Stimulated activated CD4-positive, alpha-beta T cell treated with anti-CD3 and anti-CD28 coated beads, Interleukin-2, amount 100 ng/mL, for 24 hours (primary cell): ENCODE measurements at regions not wholly inside any gene's neighbourhood (a gene's known extent, or its start where the extent isn't known, plus 50 kb on each side); places are given as distances from the start of the nearest gene placed in this dataset.

Experiments
- DNase-seq, 2 donors: peaks; one replicate each; pipeline ENCODE4 v3.0.0-alpha.2; 2020

DNA sequence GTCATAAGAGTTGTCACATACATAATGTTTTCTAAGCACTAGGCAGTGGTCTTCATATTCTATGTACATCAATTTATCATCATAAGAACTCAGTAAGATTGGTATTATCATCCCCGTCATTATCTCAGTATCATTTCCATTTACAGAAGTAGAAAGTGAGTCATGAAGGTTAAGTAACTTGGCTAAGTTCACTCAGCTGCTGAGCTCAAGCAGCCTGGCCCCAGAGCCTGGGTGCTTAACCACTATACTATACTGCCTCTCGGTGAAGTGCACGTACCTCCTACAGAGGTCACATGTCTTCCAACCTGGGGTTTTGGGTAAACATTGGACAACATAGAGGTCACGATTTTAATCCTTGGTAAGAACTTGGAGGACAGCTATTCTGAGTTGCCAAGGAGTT, 161.5 kb upstream of the GATB start:
- peak in 1 of 2 donors; percentile 2 for DNase-seq

DNA sequence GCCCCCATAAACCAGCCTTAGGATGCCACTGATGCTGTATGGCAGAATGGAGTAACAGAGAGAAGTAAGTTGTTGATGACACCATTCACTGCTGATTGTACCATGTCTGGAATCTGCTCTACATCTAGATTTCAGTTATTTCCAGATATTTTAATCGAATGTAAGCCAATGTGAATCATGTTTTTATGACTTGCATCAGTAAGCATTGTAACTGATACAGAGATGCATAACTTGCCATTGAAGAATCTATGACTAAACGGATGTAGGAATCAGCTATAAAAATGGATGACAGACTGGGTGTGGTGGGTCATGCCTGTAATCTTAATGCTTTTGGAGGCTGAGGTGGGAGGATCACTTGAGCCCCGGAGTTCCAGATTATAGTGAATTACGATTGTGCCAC, 161.0 kb upstream of the GATB start:
- DNase-seq, result no peak

DNA sequence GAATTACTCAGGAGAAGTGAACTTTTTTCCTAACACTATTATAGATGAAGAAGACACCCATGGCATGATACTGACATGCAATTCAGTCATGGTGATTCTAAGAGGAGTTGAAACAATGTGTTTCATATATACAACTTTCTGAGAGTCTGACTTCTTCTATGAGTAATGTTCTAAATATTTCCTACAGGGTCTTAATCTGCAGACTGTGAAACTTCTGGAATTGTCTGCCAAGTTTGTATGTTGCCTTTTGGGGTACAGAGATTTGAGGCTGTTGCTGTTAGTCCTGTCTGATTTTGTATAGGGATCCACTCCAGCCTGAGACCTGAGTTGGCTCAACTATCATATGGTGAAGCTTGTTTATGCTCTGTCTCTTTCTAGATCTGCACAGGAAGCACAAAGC, 160.6 kb upstream of the GATB start:
- DNase-seq, result no peak

DNA sequence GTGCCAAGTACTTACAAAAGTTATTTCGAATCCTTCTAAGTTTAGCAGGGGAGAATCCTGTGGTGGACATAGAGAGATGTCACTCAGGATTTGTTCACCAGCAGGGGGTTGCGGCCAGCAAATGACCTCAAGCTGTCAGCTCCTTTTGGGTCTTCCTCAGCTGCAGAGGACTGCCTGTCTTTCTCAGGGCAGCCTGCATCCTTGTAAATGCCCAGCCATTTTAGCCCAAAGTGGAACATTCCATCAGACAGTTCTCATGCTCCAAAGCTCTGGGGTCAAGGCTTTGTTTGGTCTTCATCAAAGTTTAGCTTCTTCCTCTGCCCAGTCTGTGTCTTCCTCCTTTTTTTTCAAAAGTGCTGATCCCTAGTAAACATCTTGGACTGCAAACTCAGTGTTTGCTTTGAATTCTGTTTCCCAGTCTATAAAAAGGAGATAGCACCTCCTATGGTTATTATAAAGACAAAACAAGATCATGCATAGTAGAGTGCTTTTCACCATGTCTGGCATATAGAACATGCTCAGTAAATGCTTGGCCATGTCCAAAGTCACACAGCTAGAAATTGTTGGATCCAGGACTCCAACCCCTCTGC, 156.4 kb upstream of the GATB start:
- no peak for DNase-seq

DNA sequence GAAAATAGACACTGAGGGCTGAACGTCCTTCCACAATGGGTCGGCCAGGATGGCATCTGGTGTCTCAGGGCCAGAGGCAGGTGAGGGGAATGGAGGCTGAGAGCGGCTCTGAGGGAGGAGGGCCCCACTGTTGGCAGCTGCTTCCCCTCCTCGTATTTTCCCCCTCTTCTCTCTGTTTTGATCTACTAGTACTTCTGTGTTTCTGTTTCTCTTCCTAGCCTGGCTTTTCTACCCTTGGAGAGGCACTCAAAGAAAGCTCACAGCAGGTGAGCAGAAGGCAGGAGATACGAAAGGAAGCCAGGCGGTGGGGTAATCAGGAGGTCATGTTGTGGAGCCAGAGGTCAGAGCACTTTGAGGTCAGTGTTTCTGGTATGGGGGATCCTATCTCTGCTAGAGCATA, 151.8 kb upstream of the GATB start:
- no peak for DNase-seq

DNA sequence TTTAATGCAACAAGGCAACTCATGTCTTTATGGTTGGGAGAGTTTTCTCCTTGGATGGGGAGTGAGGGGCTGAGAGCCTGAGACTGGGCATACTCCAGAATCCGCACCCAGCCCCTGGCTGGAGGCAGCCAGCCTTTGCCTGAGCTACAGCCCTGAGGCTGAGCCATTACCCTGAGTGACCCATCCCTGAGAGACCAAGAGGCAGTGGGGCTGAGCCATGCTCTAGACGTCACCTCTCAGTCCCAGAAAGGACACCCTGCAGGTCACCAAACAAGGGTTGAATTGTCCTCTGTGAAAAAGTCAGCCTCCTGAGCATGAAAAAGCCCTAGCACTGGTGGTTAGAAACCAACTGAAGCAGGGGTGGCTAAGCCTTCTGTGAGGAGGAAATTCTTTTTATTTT, 151.2 kb upstream of the GATB start:
- no peak for DNase-seq

DNA sequence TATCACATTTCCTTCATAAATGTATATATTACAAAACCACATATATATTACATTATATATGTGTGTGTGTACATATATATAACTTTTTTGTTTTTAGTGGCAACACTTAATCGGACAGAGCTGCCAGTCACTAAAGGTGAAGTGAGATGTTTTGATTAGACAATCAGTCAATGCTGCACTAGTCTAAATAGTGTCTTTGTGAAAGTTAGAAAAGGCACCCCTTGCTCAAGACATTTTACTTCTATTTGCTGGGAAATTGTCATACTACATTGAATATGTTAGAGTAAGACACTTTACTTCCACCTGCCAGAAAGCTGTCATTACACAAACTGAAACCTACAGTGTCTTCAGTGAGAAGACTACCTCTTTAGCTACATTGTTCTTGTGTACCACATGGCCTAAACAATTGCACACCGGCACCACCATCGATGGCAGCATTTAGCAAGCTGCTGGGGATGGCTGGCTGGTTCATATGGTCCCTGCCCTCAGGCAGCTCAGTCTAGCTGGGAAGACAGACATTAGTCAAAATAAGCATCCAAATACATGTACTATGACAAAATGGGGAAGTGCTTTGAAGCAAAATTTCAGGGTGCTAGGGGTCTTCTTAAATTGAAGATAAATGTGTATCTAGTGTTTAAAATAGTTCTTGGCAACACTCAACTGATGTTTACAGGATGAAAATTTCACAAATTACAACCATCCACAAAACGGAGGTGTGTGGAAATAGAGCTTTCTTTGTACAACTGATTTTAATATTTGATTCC, 148.1 kb upstream of the GATB start:
- no peak for DNase-seq

DNA sequence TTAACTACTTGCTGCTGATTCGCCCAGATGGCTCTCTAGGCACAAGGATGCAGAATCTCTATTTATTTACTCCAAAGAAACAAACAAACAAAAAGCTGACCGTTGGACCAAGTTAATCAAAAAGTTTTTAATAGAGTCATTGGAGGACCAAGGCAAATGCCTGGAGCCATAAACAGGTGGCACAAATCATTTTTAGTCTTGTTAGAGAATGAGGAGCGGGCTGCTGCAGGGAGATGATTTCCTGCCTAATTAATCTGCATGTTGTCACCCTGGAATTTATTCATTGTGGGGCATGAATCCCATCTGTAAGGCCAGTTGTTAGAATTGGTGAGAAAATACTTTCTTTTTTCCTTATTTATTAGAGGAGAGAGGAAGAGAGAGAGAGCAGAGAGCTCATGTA, 147.4 kb upstream of the GATB start:
- DNase-seq, result no peak

DNA sequence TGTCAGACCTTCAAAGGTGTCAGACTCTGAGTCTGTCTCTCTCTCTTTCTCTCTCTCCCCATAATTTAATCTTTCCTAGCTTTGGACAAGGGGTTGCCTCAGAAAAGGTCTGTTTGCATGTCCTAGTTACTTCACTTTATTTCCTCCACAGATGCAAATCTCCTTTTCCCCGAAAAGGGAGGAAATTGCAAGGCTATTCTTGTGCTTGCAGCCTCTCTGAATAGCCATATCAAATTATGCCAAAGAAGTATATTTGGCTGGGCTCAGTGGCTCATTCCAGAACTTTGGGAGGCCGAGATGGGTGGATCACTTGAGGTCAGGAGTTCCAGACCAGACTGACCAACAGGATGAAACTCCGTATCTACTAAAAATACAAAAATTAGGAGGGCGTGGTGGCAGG, 145.6 kb upstream of the GATB start:
- DNase-seq, result no peak

DNA sequence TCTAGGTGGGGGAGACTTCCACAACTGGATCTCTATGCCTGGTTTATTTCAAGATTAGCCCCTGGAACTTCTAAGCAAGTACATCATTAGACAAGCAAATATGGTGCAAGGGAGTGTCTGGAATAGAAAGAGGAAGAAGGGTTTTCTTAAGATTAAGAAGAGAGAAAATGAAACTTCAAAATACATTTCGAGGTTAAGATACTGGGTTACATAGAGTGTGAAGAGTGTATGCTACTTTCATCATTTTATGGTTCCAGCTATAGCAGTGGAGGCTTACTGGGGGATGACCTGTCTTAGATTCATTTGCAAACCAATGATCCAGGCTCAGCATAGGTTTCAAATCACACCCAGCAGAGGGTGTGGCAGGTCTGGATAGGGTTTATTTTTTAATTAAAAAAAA, 144.4 kb upstream of the GATB start:
- no peak for DNase-seq

DNA sequence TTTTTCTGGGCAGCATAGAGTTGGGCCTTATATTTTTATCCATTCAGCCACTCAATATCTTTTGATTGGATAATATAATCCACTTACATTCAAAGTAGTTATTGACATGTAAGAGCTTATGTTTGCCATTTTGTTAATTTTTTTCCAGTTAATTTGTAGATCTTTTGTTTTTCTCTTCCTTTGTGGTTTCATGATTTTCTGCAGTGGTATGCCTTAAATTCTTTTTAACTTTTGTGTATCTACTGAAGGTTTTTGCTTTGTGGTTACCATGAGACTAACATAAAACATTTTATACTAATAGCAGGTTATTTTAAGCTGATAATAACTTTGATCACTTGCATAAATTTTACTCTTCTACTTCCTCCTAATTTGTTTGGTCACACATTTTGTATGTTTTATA, 140.8 kb upstream of the GATB start:
- DNase-seq, result no peak

DNA sequence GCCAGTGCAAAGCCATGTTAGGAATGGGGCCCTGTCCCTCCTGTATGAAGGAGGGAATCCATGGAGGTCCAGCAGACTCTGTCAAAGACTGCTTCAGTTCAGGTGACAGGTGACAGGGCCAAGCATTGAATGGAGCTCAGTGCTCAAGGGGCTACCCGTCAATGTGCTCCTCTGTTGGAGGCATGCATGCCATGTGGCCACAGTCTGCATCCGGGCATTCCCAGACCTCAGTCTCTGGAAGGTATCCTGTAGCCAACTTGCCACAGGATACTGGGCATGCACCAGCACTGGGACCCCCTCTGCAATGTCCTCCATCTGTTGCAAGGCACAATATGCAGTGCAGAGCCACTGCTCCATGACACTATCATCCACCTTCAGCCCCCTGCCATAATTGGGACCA, 136.1 kb upstream of the GATB start:
- no peak for DNase-seq

DNA sequence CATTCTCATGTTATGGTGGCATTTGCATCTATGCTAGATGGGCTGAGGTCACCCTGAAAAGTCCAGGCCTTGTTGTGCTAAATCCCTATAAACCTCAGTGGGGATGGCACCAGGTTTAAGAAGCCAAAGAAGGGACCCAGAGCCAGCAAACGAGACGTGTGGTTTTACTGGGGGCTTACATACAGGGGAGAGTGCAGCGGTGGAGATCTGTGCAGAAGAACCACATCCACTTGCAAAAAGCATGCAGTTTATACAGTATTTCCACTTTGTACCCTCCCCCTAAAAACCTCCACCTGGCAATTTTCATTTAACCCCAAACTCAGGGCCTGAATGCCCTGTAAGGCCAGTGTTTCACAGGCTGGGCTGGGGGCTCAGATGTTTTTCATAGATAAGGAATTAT, 134.9 kb upstream of the GATB start:
- DNase-seq, result no peak

DNA sequence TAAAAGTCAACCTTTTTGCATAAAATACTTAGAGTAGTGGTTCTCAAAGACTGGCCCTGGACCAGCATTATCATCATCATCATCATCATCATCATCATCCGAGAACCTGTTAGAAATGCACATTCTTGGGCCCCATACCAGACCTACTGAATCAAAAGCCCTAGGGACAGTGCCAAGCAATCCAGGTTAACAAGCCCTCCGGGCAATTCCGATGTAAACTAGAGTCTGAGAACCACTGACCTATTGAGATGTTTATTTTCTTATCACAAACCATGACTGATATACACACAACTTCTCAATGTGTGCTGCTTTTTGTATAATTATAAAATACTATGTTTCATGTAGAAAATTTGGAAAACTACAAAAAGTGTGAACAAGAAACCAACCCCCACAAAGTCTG, 133.4 kb upstream of the GATB start:
- no peak for DNase-seq

DNA sequence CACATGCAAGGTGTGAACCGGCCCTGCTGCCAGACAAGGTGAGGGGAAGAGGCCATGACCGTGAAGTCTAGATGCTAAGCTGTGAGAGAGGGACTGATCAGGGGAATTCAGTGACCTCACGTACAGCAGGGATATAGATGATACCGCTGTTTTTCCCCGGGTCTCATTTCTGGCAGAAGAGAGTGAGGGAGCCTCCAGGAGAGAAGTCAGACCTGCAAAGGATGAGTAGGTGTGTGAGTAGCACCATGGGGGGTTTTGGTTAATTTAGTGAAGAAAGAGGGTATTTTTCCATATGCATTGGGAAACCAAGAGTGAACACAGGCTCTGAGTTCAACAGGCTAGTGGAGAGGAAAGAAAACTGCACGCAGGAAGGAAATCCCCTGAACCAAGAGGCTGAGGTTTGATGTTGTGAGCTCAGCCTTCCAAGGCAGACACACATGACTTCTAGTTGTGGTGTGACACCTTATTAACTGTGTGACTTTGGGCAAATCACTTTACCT, 127.6 kb upstream of the GATB start:
- DNase-seq, result no peak

DNA sequence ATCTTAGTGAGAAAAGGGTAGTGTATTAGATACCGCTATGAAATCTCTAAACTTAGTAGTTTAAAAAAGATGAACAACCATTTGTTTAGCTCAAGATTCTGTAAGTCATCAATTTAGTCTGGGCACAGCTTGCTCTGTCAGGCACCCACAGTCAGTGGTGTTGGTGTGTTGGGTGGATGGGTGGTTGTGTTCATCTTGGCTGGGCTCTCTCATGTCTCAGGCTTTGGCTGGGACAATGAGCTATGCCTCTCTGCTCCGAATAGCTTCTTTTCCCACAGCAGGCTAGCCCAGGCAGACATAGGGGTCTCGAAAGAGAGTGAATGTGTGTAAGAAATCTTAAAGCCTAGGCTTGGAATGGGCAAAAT, 127.0 kb upstream of the GATB start:
- DNase-seq, result no peak

DNA sequence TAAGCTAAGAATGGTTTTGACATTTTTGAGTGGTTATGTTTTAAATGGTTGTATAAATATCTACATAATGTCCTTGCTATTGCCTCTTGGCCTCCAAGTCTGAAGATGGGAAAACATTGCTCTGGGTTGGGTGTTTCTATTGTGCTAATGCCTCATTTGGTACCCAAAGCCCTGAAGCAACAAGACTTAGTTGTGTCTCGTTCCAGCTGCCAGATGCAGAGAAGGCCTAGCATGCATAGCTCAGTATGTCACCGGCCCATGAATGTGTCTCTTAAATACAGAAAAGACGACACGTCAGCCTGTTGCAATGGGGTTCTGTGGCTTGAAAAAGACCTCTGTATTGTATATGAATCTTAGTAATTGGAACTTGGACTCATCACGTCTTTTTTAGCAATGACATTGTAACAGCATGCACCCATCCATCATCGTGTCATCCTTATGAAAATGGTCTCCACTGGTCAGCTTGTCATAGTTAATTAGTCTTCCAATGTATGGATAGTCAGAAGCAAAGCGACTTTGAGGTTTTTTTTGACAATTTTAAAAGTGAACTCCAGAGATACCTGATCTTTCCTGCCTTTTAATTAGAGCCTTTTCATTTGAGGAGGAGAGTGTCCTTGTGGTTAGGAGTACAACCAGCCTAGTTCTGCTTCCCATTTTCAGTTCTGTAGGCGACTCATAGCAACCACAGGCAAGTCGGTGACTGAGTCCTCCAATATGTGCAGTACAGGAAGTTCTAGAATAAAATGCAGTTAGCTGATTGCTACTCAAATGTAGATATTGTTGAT, 126.4 kb upstream of the GATB start:
- DNase-seq, result no peak

DNA sequence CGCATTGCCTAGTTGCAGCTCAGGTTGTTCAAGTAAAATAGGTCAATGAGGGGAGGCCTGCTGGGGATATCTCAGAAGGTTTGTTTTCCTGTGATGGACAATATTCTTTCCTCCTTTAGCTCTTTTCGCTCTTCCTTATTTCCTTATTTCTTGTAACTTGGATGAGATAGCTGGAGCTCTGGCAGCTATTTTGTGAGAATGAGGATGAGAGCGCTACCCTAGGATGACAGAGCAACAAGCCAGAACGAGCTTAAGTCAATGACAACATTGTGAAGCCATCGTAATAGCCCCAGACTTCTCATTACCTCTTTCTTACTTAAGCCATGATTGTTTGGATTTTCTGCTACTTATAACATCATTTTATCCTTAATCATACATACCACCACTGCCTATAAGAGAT, 124.3 kb upstream of the GATB start:
- no peak for DNase-seq

DNA sequence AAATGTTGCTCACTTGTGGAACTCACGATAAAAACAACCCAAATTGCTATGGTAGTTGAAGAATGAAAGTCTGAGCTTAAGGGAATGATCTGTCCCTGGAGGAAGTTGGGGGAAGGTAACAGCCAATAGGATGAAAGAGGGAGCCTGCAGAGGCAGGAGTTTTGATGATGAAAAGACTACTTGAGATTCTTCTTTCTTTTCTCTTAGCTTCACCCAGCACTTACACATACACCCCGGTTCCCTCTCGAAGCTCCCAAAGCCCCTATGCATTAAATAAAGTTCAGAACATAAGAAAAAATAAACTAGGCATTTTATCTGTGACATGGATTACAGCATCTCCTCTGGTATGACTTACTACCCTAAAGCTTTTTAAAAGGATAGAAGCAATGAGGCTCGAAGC, 122.9 kb upstream of the GATB start:
- DNase-seq, result no peak

DNA sequence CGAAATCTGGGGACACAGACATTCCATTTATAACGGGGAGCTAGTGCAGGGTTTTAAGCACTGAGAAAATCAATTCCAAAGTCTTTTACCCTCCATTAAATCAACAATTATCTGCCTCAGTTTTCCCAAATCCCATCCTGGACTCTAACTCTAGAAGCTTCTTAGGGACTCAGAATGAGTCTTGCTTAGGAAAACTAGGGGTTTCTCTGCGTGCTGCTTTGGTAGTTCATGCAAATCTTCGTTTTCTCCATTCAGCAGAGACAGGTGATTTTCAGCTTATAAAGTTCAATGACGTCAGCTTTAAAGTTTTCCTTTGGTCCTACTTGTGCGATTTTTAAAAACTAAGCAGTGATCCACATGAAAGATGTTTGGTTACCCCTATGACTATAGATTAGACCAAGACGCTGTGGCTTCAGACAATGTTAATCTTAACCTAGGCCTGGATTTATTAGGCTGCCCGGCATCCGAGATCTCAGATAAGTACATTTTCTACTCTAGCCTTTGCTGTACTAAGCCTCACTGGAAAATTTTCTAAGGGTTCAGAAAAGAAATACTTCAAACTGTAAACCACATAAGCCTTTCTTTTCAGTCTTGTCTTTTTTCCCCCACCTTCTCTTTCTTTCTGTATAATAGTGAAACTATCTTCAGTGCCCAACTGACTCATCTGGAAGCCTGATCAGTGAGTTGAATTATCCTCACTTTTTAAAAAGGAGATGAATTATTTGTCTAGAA, 121.4 kb upstream of the GATB start:
- DNase-seq, result no peak

DNA sequence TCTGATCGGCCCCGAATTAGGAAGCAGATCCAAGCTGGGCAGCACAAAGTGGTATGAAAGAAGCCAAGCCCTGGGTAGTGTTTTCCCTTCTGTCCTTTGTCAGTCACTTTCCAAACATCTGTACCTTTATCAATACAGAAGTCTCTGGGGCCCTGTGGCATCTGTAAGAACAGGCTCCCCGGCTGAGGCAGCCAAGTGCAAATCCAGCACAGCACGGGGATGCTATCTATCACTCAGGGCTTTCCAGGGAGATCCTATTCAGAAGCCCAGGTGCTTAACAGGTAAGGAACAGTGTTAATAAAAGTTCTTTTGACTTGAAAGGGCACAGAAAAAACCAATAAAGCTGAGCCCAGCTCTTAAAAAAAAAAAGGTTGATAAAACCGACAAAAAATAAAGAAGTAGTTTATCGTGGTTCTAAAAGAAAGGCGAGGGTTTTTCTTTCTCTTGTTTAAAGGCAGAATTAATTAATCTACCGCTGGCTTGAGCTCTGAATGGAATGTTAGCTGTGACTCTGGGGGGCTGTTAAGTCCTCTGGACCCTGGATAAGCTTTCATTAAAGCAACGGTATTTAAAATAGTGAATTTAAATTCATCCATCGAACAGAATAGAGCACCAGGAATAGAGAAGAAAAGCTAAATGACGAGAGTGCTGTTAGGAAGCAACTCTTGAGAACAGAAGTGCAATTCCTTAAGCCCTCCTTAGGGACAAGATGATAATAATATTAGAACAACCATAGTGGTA, 119.1 kb upstream of the GATB start:
- no peak for DNase-seq

DNA sequence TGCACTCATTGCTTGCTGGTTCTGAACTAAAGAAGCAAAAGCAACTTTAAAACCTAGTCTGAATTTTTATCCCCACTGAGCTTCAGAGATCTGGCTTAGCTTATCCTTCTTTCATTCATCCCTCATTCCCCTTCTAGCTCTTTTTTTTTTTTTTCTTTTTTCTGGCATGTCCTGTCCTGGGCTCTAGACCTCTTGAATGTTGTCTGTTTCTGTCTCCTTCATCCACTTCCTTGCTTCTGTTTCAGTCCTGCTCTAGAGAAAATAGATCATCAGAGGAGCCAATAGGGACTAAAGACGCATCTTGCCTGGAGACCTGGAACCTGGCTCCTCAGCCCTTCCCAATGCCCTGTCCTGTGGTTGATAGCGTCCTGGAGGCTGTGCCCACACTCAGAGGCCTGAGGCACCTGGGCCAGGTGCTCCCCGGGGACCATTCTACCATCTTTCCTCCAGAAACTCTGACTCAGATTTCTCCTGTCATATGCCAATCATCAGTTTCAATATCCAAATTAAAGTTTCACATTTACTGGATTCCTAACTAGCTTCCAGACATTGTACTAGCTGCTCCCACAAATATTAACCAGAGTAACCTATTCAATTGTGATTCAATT, 115.7 kb upstream of the GATB start:
- DNase-seq, result no peak
